H9 (cell line): ENCODE measurements at regions not wholly inside any gene's neighbourhood (a gene's known extent, or its start where the extent isn't known, plus 50 kb on each side); places are given as distances from the start of the nearest gene placed in this dataset.
A peak's percentile ranks its signal among the peaks of the same experiment; 100 is the strongest.

Experiments
- DNase-seq: peaks from one replicate; pipeline ENCODE4 v3.0.0-alpha.2; 2017
- H2AFZ ChIP-seq: one replicate; pipeline ENCODE4 v1.6.1; 2013; ENCODE audit warnings: mild to moderate bottlenecking, low read length, control low read depth, moderate library complexity
- H2AK5ac ChIP-seq: 2 replicates; pipeline ENCODE4 v1.6.1; 2013; ENCODE audit warnings: low read length, control low read depth, mixed read lengths; ENCODE audit not compliant: insufficient read length
- H2BK120ac ChIP-seq: one replicate; pipeline ENCODE4 v1.6.1; 2013; ENCODE audit warnings: low read depth, mild to moderate bottlenecking, low read length, control low read depth, inconsistent platforms; ENCODE audit not compliant: poor library complexity, severe bottlenecking
- H2BK12ac ChIP-seq: 2 replicates; pipeline ENCODE4 v1.6.1; 2013; ENCODE audit warnings: low read length, control low read depth, mixed read lengths, low read depth; ENCODE audit not compliant: insufficient read length
- H2BK15ac ChIP-seq: 2 replicates; pipeline ENCODE4 v1.6.1; 2013; ENCODE audit warnings: low read depth, low read length, control low read depth
- H2BK20ac ChIP-seq: one replicate; pipeline ENCODE4 v1.6.1; 2013; ENCODE audit warnings: low read depth, mild to moderate bottlenecking, low read length, control low read depth, inconsistent platforms; ENCODE audit not compliant: poor library complexity, severe bottlenecking
- H2BK5ac ChIP-seq: 2 replicates; pipeline ENCODE4 v1.6.1; 2013; ENCODE audit warnings: low read length, control low read depth, mixed read lengths; ENCODE audit not compliant: insufficient read length
- H3K14ac ChIP-seq: 2 replicates; pipeline ENCODE4 v1.6.1; 2013; ENCODE audit warnings: low read length, control low read depth; ENCODE audit not compliant: insufficient read depth
- H3K18ac ChIP-seq: 2 replicates; pipeline ENCODE4 v1.6.1; 2013; ENCODE audit warnings: low read depth, mild to moderate bottlenecking, mixed read lengths, low read length, control low read depth; ENCODE audit not compliant: insufficient read length
- H3K23ac ChIP-seq: 2 replicates; pipeline ENCODE4 v1.6.1; 2013; ENCODE audit warnings: low read length, control low read depth, mixed read lengths, low read depth; ENCODE audit not compliant: insufficient read length
- H3K23me2 ChIP-seq: 2 replicates; pipeline ENCODE4 v1.6.1; 2013; ENCODE audit warnings: low read depth, mild to moderate bottlenecking, mixed read lengths, low read length, control low read depth; ENCODE audit not compliant: insufficient read length, poor library complexity, severe bottlenecking
- H3K27ac ChIP-seq: 2 replicates; pipeline ENCODE4 v1.5.1; 2013; ENCODE audit warnings: low read length, control low read depth, mixed read lengths, low read depth; ENCODE audit not compliant: insufficient read length
- H3K27me3 ChIP-seq: 2 replicates; pipeline ENCODE4 v1.6.1; 2013; ENCODE audit warnings: low read length, control low read depth, inconsistent platforms; ENCODE audit not compliant: insufficient read depth
- H3K4ac ChIP-seq: 2 replicates; pipeline ENCODE4 v1.6.1; 2013; ENCODE audit warnings: low read depth, mild to moderate bottlenecking, control low read depth, inconsistent platforms, low read length, moderate library complexity
- H3K4me1 ChIP-seq: 2 replicates; pipeline ENCODE4 v1.6.1; 2013; ENCODE audit warnings: low read length, control low read depth, inconsistent platforms; ENCODE audit not compliant: insufficient read depth
- H3K4me2 ChIP-seq: 2 replicates; pipeline ENCODE4 v1.6.1; 2013; ENCODE audit warnings: low read length, control low read depth, mixed read lengths; ENCODE audit not compliant: insufficient read length, insufficient read depth
- H3K56ac ChIP-seq: 2 replicates; pipeline ENCODE4 v1.6.1; 2013; ENCODE audit warnings: low read depth, mild to moderate bottlenecking, mixed read lengths, low read length, control low read depth; ENCODE audit not compliant: insufficient read length
- H3K79me1 ChIP-seq: 2 replicates; pipeline ENCODE4 v1.6.1; 2013; ENCODE audit warnings: low read depth, mild to moderate bottlenecking, moderate library complexity, low read length, control low read depth, inconsistent platforms; ENCODE audit not compliant: insufficient read depth, poor library complexity, severe bottlenecking
- H3K79me2 ChIP-seq: 2 replicates; pipeline ENCODE4 v1.6.1; 2013; ENCODE audit warnings: low read length, control low read depth, inconsistent platforms; ENCODE audit not compliant: insufficient read depth
- H3K9ac ChIP-seq: 2 replicates; pipeline ENCODE4 v1.6.1; 2013; ENCODE audit warnings: low read length, control low read depth, mixed read lengths; ENCODE audit not compliant: insufficient read length; ENCODE audit errors: extremely low read depth
- H3K9me3 ChIP-seq: one replicate; pipeline ENCODE4 v1.6.1; 2013; ENCODE audit warnings: low read depth, low read length, inconsistent platforms; ENCODE audit not compliant: control insufficient read depth
- H3T11ph ChIP-seq: one replicate; pipeline ENCODE4 v1.6.1; 2013; ENCODE audit warnings: mild to moderate bottlenecking, low read length, control low read depth, inconsistent platforms
- H4K20me1 ChIP-seq: one replicate; pipeline ENCODE4 v1.6.1; 2013; ENCODE audit not compliant: control insufficient read depth, insufficient read length, insufficient read depth
- H4K5ac ChIP-seq: 2 replicates; pipeline ENCODE4 v1.6.1; 2013; ENCODE audit warnings: low read depth, mild to moderate bottlenecking, mixed read lengths, low read length, control low read depth; ENCODE audit not compliant: insufficient read length
- H4K8ac ChIP-seq: replicated peaks from 2 replicates; pipeline ENCODE4 v1.6.1; 2013; ENCODE audit warnings: low read length, control low read depth, mixed read lengths, low read depth; ENCODE audit not compliant: insufficient read length
- H4K91ac ChIP-seq: 2 replicates; pipeline ENCODE4 v1.6.1; 2013; ENCODE audit warnings: low read depth, mild to moderate bottlenecking, moderate library complexity, mixed read lengths, low read length, control low read depth; ENCODE audit not compliant: insufficient read length
- H3K27ac Mint-ChIP-seq, 3 experiments: 2 replicates in 2 of 3; 3 replicates in 1 of 3; pipeline ENCODE4 v1.8.0; 2020 to 2021; ENCODE audit warnings: mixed read lengths in 3 of 3, mild to moderate bottlenecking in 1 of 3, moderate library complexity in 1 of 3
- H3K27me3 Mint-ChIP-seq: 2 replicates; pipeline ENCODE4 v1.8.0; 2021; ENCODE audit warnings: low read depth, mild to moderate bottlenecking, moderate library complexity, mixed read lengths
- H3K36me3 Mint-ChIP-seq, 3 experiments: 2 replicates in 2 of 3; 3 replicates in 1 of 3; pipeline ENCODE4 v1.8.0; 2020 to 2021; ENCODE audit warnings: low read depth in 3 of 3, mixed read lengths in 3 of 3; ENCODE audit not compliant: insufficient read depth in 1 of 3
- H3K4me1 Mint-ChIP-seq, 2 experiments: 2 replicates each; pipeline ENCODE4 v1.8.0; 2020; ENCODE audit warnings: mixed read lengths in 2 of 2
- H3K4me3 Mint-ChIP-seq, 2 experiments: 2 replicates in 1 of 2; 3 replicates in 1 of 2; pipeline ENCODE4 v1.8.0; 2020 to 2021; ENCODE audit warnings: mild to moderate bottlenecking in 2 of 2, mixed read lengths in 2 of 2, moderate library complexity in 1 of 2
- H3K9me3 Mint-ChIP-seq, 2 experiments: 2 replicates in 1 of 2; 3 replicates in 1 of 2; pipeline ENCODE4 v1.8.0; 2020; ENCODE audit warnings: mild to moderate bottlenecking in 2 of 2, mixed read lengths in 2 of 2, moderate library complexity in 1 of 2
- CTCF ChIP-seq: fragments of 200-600 bp; sonication (generic); conservative IDR thresholded peaks from 3 replicates; pipeline ENCODE4 v1.8.0; 2021; ENCODE audit warnings: antibody characterized with exemption, mild to moderate bottlenecking
- whole genome bisulfite sequencing: extraction: QIAGEN DNeasy Blood & Tissue Kit; methylation state at CpG from one replicate; pipeline ENCODE4 v1.1.7; 2013; ENCODE audit warnings: missing lambda C conversion rate, low lambda C conversion rate, mixed read lengths; ENCODE audit not compliant: insufficient read length; ENCODE audit errors: extremely low coverage; 5-methylcytosine and 5-hydroxymethylcytosine counted together

GRCh38 chr9:129403779-129404620 is 216.9 kb downstream of the C9orf50 start:
- Histone ChIP-seq H2AK5ac (no peak overlapping the region), H4K91ac (no peak overlapping the region), H3K23ac (no peak overlapping the region), H3K79me2 (no peaks in the 10 kb centered on the region), H2BK12ac (no peak overlapping the region), H4K20me1 (no peaks in the 10 kb centered on the region), H3K27ac (no peak overlapping the region), H2BK5ac (no peak overlapping the region), H4K5ac (no peak overlapping the region), H3K4me1 (no peaks in the 10 kb centered on the region; the same call in 1 of the 2 replicates), H2BK15ac (no peak overlapping the region), H3K14ac (no peak overlapping the region), H3K18ac (no peak overlapping the region), H3K4ac (no peak overlapping the region), H3K9ac (no peak overlapping the region), H3K27me3 (no peaks in the 10 kb centered on the region; the same call in 1 of the 2 replicates), H2BK120ac (no peak overlapping the region), H3K56ac (no peak overlapping the region), H4K8ac (no peak overlapping the region), H3K9me3 (no peaks in the 10 kb centered on the region), H3K79me1 (no peaks in the 10 kb centered on the region), H3T11ph (no peak overlapping the region), H3K23me2 (no peaks in the 10 kb centered on the region), H3K4me2 (no peak overlapping the region), H2BK20ac (no peak overlapping the region), H2AFZ (no peak overlapping the region)
- no peaks in the 10 kb centered on the region for H3K36me3 Mint-ChIP-seq
- TF ChIP-seq CTCF: no peak
- no peaks in the 10 kb centered on the region for H3K9me3 Mint-ChIP-seq
- 0 out of 7 replicates have a peak overlapping the region, but pooled peaks of 1 of the 3 experiments have one; percentile 24 for H3K27ac Mint-ChIP-seq
- H3K4me3 Mint-ChIP-seq: peak overlapping the region in 1 of 2 experiments; percentile 54; a peak in 2 of 5 replicates
- whole genome bisulfite sequencing: no CpG with 5 or more reads among the region's 10 CpGs
- H3K4me1 Mint-ChIP-seq: peaks cover 32 to 44% of the 10 kb centered on the region in 2 experiments
- H3K27me3 Mint-ChIP-seq: peaks cover 26% of the 10 kb centered on the region
- DNase-seq: no peak
